Fibroblast of lung (primary cell): ENCODE measurements at regions not wholly inside any gene's neighbourhood (a gene's known extent, or its start where the extent isn't known, plus 50 kb on each side); places are given as distances from the start of the nearest gene placed in this dataset.

ENCODE experiments used
- DNase-seq, 2 donors: peaks; one replicate each; pipeline versions ENCODE4 v3.0.0 to v3.0.0-alpha.2; 2010; ENCODE audit warnings: low read depth in 2 of 2
- H2AFZ ChIP-seq: 2 replicates; pipeline ENCODE4 v1.5.1; 2012; ENCODE audit warnings: low read length, control low read depth, inconsistent platforms
- H3K27ac ChIP-seq: 2 replicates; pipeline ENCODE4 v1.5.1; 2011; ENCODE audit warnings: low read length, control low read depth; ENCODE audit not compliant: insufficient read depth
- H3K27me3 ChIP-seq: 2 replicates; pipeline ENCODE4 v1.5.1; 2011; ENCODE audit warnings: mild to moderate bottlenecking, low read length; ENCODE audit not compliant: control insufficient read depth, insufficient read depth
- H3K36me3 ChIP-seq: 2 replicates; pipeline ENCODE4 v1.5.1; 2011; ENCODE audit warnings: low read length; ENCODE audit not compliant: control insufficient read depth, insufficient read depth
- H3K4me1 ChIP-seq: 2 replicates; pipeline ENCODE4 v1.5.1; 2011; ENCODE audit warnings: low read length; ENCODE audit not compliant: control insufficient read depth, insufficient read depth; ENCODE audit errors: extremely low read depth
- H3K4me2 ChIP-seq: 2 replicates; pipeline ENCODE4 v1.5.1; 2011; ENCODE audit warnings: low read length, control low read depth; ENCODE audit not compliant: insufficient read depth; ENCODE audit errors: extremely low read depth
- H3K4me3 ChIP-seq, 4 experiments: fragments of 200-600 bp in 1 of 4; sonication (generic) in 1 of 4; replicated peaks in 1 of 4; 2 replicates each; pipeline ENCODE4 v1.5.1; 2011 to 2016; ENCODE audit warnings: low read length in 4 of 4, low read depth in 3 of 4, mild to moderate bottlenecking in 3 of 4, control low read depth in 2 of 4, inconsistent platforms in 1 of 4, mixed read lengths in 1 of 4; ENCODE audit not compliant: insufficient read depth in 1 of 4; ENCODE audit errors: control extremely low read depth in 1 of 4
- H3K79me2 ChIP-seq: 2 replicates; pipeline ENCODE4 v1.5.1; 2012; ENCODE audit warnings: mild to moderate bottlenecking, low read length, inconsistent platforms; ENCODE audit not compliant: control insufficient read depth, insufficient read depth
- H3K9ac ChIP-seq: 2 replicates; pipeline ENCODE4 v1.5.1; 2011; ENCODE audit warnings: mild to moderate bottlenecking, low read length, control low read depth; ENCODE audit not compliant: insufficient read depth
- H3K9me3 ChIP-seq: 2 replicates; pipeline ENCODE4 v1.5.1; 2012; ENCODE audit warnings: low read depth, low read length; ENCODE audit not compliant: control insufficient read depth, insufficient read depth
- H4K20me1 ChIP-seq: 2 replicates; pipeline ENCODE4 v1.5.1; 2011; ENCODE audit warnings: low read length; ENCODE audit not compliant: control insufficient read depth, insufficient read depth; ENCODE audit errors: extremely low read depth
- CTCF ChIP-seq, 2 donors: IDR thresholded peaks in 1 of 2; conservative IDR thresholded peaks in 1 of 2; 1 replicate in 1 of 2; 2 replicates in 1 of 2; pipeline ENCODE4 v1.5.1; 2011 to 2012; ENCODE audit warnings: low read length in 2 of 2, control low read depth in 1 of 2, inconsistent platforms in 1 of 2, low read depth in 1 of 2, mild to moderate bottlenecking in 1 of 2
- EZH2 ChIP-seq: IDR thresholded peaks from 2 replicates; pipeline ENCODE4 v1.5.1; 2012; ENCODE audit warnings: low read length, control low read depth, mild to moderate bottlenecking; ENCODE audit errors: missing control alignments

GRCh38 chr3:65233561-65233960 lies 545.8 kb upstream of the ADAMTS9 start:
- H3K79me2 ChIP-seq = no peaks in the 10 kb centered on the region
- H3K27ac ChIP-seq = no peak overlapping the region
- peak in 1 of 2 donors; percentile 45 for DNase-seq
- H3K9ac ChIP-seq = no peak overlapping the region
- H3K4me1 ChIP-seq = no peaks in the 10 kb centered on the region
- no peak overlapping the region for H3K4me2 ChIP-seq
- no peaks in the 10 kb centered on the region for H3K27me3 ChIP-seq
- no peaks in the 10 kb centered on the region for H4K20me1 ChIP-seq
- no peaks in the 10 kb centered on the region for H3K36me3 ChIP-seq
- H3K4me3 ChIP-seq = no peak overlapping the region
- H2AFZ ChIP-seq = no peak overlapping the region
- no peaks in the 10 kb centered on the region for H3K9me3 ChIP-seq
- TF ChIP-seq EZH2 (no peak), CTCF (conservative IDR thresholded peaks at IDR 0.05 in 1 of 2, IDR thresholded peaks at IDR 0.05 in 1 of 2; ENCODE audit: low read depth in 1 of 2, low read length in 2 of 2) (no peak)

GRCh38 chr3:65231544-65231943 lies 543.7 kb upstream of the ADAMTS9 start:
- H3K36me3 ChIP-seq = no peaks in the 10 kb centered on the region
- H3K9ac ChIP-seq = no peak overlapping the region
- H3K27ac ChIP-seq = no peak overlapping the region
- no peaks in the 10 kb centered on the region for H3K27me3 ChIP-seq
- no peaks in the 10 kb centered on the region for H3K9me3 ChIP-seq
- no peak for DNase-seq
- no peak overlapping the region for H3K4me3 ChIP-seq
- H4K20me1 ChIP-seq = no peaks in the 10 kb centered on the region
- no peaks in the 10 kb centered on the region for H3K79me2 ChIP-seq
- no peak for TF ChIP-seq EZH2
- no peak for TF ChIP-seq CTCF (conservative IDR thresholded peaks at IDR 0.05 in 1 of 2, IDR thresholded peaks at IDR 0.05 in 1 of 2; ENCODE audit: low read depth in 1 of 2, low read length in 2 of 2)
- H3K4me2 ChIP-seq = no peak overlapping the region
- no peaks in the 10 kb centered on the region for H3K4me1 ChIP-seq
- H2AFZ ChIP-seq = no peak overlapping the region

DNA sequence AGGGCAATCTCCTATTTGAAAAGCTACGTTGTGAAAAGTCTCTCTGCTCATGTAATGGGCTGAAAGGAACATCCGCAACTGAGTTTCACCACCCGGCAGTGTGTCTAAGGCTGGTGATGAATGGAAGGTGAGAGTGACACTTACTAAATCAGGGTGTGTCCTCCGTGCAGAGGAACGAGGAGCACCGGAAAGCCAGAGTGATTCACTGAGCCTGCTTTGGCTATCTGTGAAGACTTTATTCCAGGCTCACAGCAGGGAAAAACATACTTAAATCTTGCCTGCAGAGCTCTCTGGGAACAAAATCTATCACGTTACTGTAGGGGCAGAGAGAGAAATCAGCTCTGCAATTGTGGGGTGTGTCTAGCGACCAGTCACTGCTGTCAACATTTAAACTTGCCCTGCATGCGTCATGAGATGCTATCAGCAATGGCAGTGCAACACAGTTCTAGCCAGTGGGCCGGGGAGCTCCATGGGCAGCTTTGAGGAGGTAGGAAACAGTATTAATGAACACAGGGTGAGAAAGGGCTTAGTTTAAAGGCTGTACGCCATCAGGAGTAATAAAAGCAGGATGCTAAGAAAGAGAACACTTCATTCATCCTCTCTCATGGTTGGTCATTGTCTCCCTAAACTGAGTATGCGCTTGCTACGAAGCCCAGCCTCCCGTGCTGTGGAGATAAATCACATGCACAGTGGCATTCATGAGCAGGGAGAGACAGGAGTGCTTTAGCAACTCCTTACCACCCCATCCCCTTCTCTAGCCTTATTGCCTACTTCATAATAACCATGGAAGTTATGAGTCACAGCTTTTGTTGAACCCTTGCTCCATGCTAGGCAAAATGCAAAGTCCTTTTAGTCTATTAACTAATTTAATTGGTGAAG lies 542.7 kb upstream of the ADAMTS9 start:
- Histone ChIP-seq H3K27ac (no peak overlapping the region), H3K9ac (no peak overlapping the region), H3K79me2 (no peaks in the 10 kb centered on the region), H3K4me3 (no peak overlapping the region), H2AFZ (no peak overlapping the region), H3K9me3 (no peaks in the 10 kb centered on the region), H3K36me3 (no peaks in the 10 kb centered on the region), H3K27me3 (no peaks in the 10 kb centered on the region), H3K4me2 (no peak overlapping the region), H4K20me1 (no peaks in the 10 kb centered on the region), H3K4me1 (no peaks in the 10 kb centered on the region)
- no peak for DNase-seq
- TF ChIP-seq EZH2 (no peak), CTCF (conservative IDR thresholded peaks at IDR 0.05 in 1 of 2, IDR thresholded peaks at IDR 0.05 in 1 of 2; ENCODE audit: low read depth in 1 of 2, low read length in 2 of 2) (no peak)
